Mesendoderm (in vitro differentiated cells): ENCODE measurements at regions not wholly inside any gene's neighbourhood (a gene's known extent, or its start where the extent isn't known, plus 50 kb on each side); places are given as distances from the start of the nearest gene placed in this dataset.

Experiments
- DNase-seq: peaks from one replicate; pipeline ENCODE4 v3.0.0; 2013
- H2AK5ac ChIP-seq: 2 replicates; pipeline ENCODE4 v1.6.1; 2013; ENCODE audit warnings: low read length, inconsistent platforms
- H2BK120ac ChIP-seq: 2 replicates; pipeline ENCODE4 v1.6.1; 2013; ENCODE audit warnings: low read depth, mild to moderate bottlenecking, low read length, moderate library complexity, mixed read lengths
- H2BK15ac ChIP-seq: replicated peaks from 2 replicates; pipeline ENCODE4 v1.6.1; 2013; ENCODE audit warnings: low read depth, mild to moderate bottlenecking, moderate library complexity
- H2BK5ac ChIP-seq: 2 replicates; pipeline ENCODE4 v1.6.1; 2013; ENCODE audit warnings: low read length, inconsistent platforms
- H3K18ac ChIP-seq: 2 replicates; pipeline ENCODE4 v1.6.1; 2013; ENCODE audit warnings: mild to moderate bottlenecking, low read length, mixed read lengths
- H3K23ac ChIP-seq: one replicate; pipeline ENCODE4 v1.6.1; 2013; ENCODE audit warnings: low read length
- H3K27ac ChIP-seq: 2 replicates; pipeline ENCODE4 v1.5.1; 2013; ENCODE audit warnings: low read depth, mild to moderate bottlenecking, inconsistent platforms, low read length, moderate library complexity
- H3K27me3 ChIP-seq: 2 replicates; pipeline ENCODE4 v1.6.1; 2013; ENCODE audit warnings: low read length, control low read depth, mild to moderate bottlenecking, inconsistent platforms; ENCODE audit not compliant: insufficient read depth, poor library complexity
- H3K36me3 ChIP-seq: 2 replicates; pipeline ENCODE4 v1.6.1; 2013; ENCODE audit warnings: low read length, inconsistent platforms; ENCODE audit not compliant: control insufficient read depth, insufficient read depth
- H3K4ac ChIP-seq: one replicate; pipeline ENCODE4 v1.6.1; 2013; ENCODE audit warnings: low read depth, mild to moderate bottlenecking, low read length, moderate library complexity
- H3K4me1 ChIP-seq: 2 replicates; pipeline ENCODE4 v1.6.1; 2013; ENCODE audit warnings: low read depth, low read length, inconsistent platforms; ENCODE audit not compliant: control insufficient read depth
- H3K4me2 ChIP-seq: 2 replicates; pipeline ENCODE4 v1.6.1; 2013; ENCODE audit warnings: low read length
- H3K4me3 ChIP-seq: 2 replicates; pipeline ENCODE4 v1.5.1; 2013; ENCODE audit warnings: mild to moderate bottlenecking, low read length
- H3K56ac ChIP-seq: one replicate; pipeline ENCODE4 v1.6.1; 2013; ENCODE audit warnings: low read length
- H3K79me1 ChIP-seq: 2 replicates; pipeline ENCODE4 v1.6.1; 2013; ENCODE audit warnings: low read length, inconsistent platforms
- H3K79me2 ChIP-seq: 2 replicates; pipeline ENCODE4 v1.6.1; 2013; ENCODE audit warnings: mild to moderate bottlenecking, low read length; ENCODE audit not compliant: control insufficient read depth, insufficient read depth
- H3K9ac ChIP-seq: 2 replicates; pipeline ENCODE4 v1.6.1; 2013; ENCODE audit warnings: low read length, inconsistent platforms
- H4K5ac ChIP-seq: one replicate; pipeline ENCODE4 v1.6.1; 2013; ENCODE audit warnings: low read length
- H4K8ac ChIP-seq: one replicate; pipeline ENCODE4 v1.6.1; 2013; ENCODE audit warnings: low read depth, mild to moderate bottlenecking, control low read depth, low read length, moderate library complexity
- WGBS: extraction: QIAGEN DNeasy Blood & Tissue Kit; methylation state at CpG from one replicate; pipeline ENCODE4 v1.1.7; 2013; ENCODE audit warnings: low lambda C conversion rate, missing lambda C conversion rate; ENCODE audit not compliant: insufficient coverage; ENCODE audit errors: extremely low coverage; 5-methylcytosine and 5-hydroxymethylcytosine counted together

DNA sequence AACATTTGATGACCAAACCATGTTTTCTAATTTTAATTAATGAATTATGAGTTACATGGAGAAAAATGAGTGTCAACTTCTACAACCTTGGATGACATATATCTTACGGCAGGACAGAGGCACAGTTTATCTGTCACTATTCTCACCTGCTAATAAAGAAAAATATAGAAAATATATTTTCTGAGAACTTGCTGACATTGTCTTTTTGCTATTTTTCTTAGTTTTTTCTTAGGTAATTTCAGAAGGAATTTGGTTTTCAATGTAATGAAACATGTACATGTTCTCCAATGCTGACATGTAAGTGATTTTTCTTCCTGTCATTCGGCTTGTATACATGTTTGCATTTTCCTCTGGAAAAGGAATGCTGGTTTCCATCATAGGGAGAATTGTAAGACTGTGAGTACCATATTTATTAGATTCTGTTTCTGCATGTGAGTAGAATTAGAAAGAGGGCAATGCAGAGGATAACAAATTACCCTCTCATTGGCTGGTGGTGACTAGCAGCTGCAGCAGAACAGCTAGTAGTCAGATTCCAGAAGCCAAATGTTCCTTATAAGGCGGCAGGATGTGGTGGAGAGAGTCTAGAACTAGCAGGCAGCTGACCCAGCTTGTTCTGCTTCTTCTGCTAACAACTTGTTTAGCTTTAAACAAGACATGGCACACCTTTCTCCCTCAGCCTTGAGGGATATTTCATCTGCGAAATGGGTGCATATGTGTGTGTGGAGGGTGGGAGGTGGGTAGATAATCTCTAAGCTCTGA is 132.8 kb upstream of the SPACA1 start:
- H3K23ac ChIP-seq, result no peak overlapping the region
- no peaks in the 10 kb centered on the region for H3K4me1 ChIP-seq
- no peaks in the 10 kb centered on the region for H3K79me1 ChIP-seq
- no CpG with 5 or more reads among the region's 4 CpGs for WGBS
- no peak overlapping the region for H3K9ac ChIP-seq
- no peak overlapping the region for H2BK15ac ChIP-seq
- no peak overlapping the region for H2AK5ac ChIP-seq
- H3K4ac ChIP-seq, result no peak overlapping the region
- H3K4me3 ChIP-seq, result no peak overlapping the region
- no peak overlapping the region for H2BK120ac ChIP-seq
- no peaks in the 10 kb centered on the region for H3K79me2 ChIP-seq
- H4K8ac ChIP-seq, result no peak overlapping the region
- no peaks in the 10 kb centered on the region for H3K36me3 ChIP-seq
- H3K56ac ChIP-seq, result no peak overlapping the region
- H3K27ac ChIP-seq, result no peak overlapping the region
- H2BK5ac ChIP-seq, result no peak overlapping the region
- H3K27me3 ChIP-seq, result no peaks in the 10 kb centered on the region
- no peak overlapping the region for H3K18ac ChIP-seq
- DNase-seq, result no peak
- no peak overlapping the region for H3K4me2 ChIP-seq
- H4K5ac ChIP-seq, result no peak overlapping the region

DNA sequence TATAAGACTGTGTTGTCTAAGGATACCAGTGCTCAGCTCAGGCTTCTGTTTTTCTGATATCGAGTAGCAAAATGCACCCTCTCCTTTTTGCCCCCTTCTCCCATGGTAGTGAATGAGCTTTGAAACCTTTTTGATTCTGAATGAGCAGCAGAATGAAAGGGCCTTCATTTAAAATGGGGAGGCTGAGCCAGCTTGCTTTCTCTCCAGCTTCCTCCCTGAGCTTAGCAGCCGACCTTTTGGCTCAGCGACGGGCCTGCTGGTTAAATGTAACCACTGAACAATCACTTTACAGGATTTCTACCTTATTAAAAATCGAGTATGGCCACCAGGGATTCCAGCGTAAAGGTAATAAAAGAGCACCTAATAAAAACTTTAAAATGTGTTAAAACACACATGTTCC is 133.7 kb upstream of the SPACA1 start:
- H3K23ac ChIP-seq, result no peak overlapping the region
- no peaks in the 10 kb centered on the region for H3K4me1 ChIP-seq
- no peak overlapping the region for H3K4me3 ChIP-seq
- H3K4me2 ChIP-seq, result no peak overlapping the region
- H3K9ac ChIP-seq, result no peak overlapping the region
- H2AK5ac ChIP-seq, result no peak overlapping the region
- no peak overlapping the region for H3K27ac ChIP-seq
- no CpG with 5 or more reads among the region's 6 CpGs for WGBS
- no peak overlapping the region for H4K8ac ChIP-seq
- H2BK120ac ChIP-seq, result no peak overlapping the region
- H2BK5ac ChIP-seq, result no peak overlapping the region
- H3K4ac ChIP-seq, result no peak overlapping the region
- no peak for DNase-seq
- no peak overlapping the region for H3K18ac ChIP-seq
- H3K36me3 ChIP-seq, result no peaks in the 10 kb centered on the region
- no peak overlapping the region for H4K5ac ChIP-seq
- H3K56ac ChIP-seq, result no peak overlapping the region
- no peaks in the 10 kb centered on the region for H3K27me3 ChIP-seq
- no peaks in the 10 kb centered on the region for H3K79me1 ChIP-seq
- no peak overlapping the region for H2BK15ac ChIP-seq
- no peaks in the 10 kb centered on the region for H3K79me2 ChIP-seq

DNA sequence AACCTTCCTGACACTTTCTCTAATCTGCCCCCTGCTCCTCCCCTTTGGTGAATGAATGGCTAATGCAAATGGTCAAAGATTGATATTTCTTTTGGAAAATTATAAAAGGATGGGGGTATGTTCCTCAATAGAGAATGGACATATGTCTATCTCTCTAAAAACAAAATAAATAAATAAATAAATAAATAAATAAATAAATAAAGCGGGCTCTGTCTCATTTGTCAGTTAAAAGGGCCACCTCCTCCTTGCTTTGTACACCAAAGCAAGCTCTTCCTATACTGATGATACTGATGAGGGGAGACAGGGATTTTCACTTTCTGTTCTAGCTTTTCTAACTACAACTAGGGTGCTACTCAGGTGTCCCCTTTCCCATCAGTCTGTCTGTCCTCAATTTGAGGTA is 135.5 kb upstream of the SPACA1 start:
- no peak overlapping the region for H3K4me2 ChIP-seq
- H4K5ac ChIP-seq, result no peak overlapping the region
- H3K4me3 ChIP-seq, result no peak overlapping the region
- H3K4ac ChIP-seq, result no peak overlapping the region
- no peak overlapping the region for H3K18ac ChIP-seq
- no peak overlapping the region for H2AK5ac ChIP-seq
- no peak for DNase-seq
- no peaks in the 10 kb centered on the region for H3K36me3 ChIP-seq
- no peaks in the 10 kb centered on the region for H3K79me1 ChIP-seq
- H2BK15ac ChIP-seq, result no peak overlapping the region
- no peaks in the 10 kb centered on the region for H3K4me1 ChIP-seq
- H2BK120ac ChIP-seq, result no peak overlapping the region
- H4K8ac ChIP-seq, result no peak overlapping the region
- no peaks in the 10 kb centered on the region for H3K79me2 ChIP-seq
- H3K23ac ChIP-seq, result no peak overlapping the region
- no peak overlapping the region for H3K9ac ChIP-seq
- WGBS, result no CpG with 5 or more reads among the region's 1 CpG
- H3K27ac ChIP-seq, result no peak overlapping the region
- H3K56ac ChIP-seq, result no peak overlapping the region
- H3K27me3 ChIP-seq, result no peaks in the 10 kb centered on the region
- H2BK5ac ChIP-seq, result no peak overlapping the region

DNA sequence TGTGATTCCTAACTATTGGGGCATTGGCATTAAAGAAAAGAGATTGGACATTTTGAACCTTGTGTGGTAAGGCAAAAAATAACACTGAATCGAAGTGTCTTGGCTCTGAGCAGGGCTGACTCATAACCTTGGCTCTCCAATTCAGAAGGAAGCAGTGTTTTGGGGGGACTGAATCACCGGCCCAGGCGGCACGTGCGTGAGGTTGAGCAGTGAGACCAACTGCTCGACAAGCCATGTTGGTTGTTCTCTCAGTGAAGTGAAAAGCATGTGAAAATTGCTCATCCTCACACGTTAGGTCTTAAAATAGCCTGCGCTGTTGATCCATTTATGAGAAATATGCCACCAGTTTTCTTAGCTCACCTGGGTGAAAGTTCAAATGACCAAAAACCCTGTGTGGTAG is 137.8 kb upstream of the SPACA1 start:
- no peak overlapping the region for H3K4me2 ChIP-seq
- no peak overlapping the region for H3K4ac ChIP-seq
- no peak overlapping the region for H2BK15ac ChIP-seq
- H3K79me1 ChIP-seq, result no peaks in the 10 kb centered on the region
- no peak overlapping the region for H3K4me3 ChIP-seq
- H3K36me3 ChIP-seq, result no peaks in the 10 kb centered on the region
- no peak overlapping the region for H3K18ac ChIP-seq
- no CpG with 5 or more reads among the region's 8 CpGs for WGBS
- H3K4me1 ChIP-seq, result no peaks in the 10 kb centered on the region
- H2AK5ac ChIP-seq, result no peak overlapping the region
- H3K9ac ChIP-seq, result no peak overlapping the region
- no peak overlapping the region for H4K8ac ChIP-seq
- H3K27ac ChIP-seq, result no peak overlapping the region
- no peaks in the 10 kb centered on the region for H3K27me3 ChIP-seq
- no peak overlapping the region for H4K5ac ChIP-seq
- H3K56ac ChIP-seq, result no peak overlapping the region
- no peaks in the 10 kb centered on the region for H3K79me2 ChIP-seq
- H2BK5ac ChIP-seq, result no peak overlapping the region
- H3K23ac ChIP-seq, result no peak overlapping the region
- no peak for DNase-seq
- H2BK120ac ChIP-seq, result no peak overlapping the region

DNA sequence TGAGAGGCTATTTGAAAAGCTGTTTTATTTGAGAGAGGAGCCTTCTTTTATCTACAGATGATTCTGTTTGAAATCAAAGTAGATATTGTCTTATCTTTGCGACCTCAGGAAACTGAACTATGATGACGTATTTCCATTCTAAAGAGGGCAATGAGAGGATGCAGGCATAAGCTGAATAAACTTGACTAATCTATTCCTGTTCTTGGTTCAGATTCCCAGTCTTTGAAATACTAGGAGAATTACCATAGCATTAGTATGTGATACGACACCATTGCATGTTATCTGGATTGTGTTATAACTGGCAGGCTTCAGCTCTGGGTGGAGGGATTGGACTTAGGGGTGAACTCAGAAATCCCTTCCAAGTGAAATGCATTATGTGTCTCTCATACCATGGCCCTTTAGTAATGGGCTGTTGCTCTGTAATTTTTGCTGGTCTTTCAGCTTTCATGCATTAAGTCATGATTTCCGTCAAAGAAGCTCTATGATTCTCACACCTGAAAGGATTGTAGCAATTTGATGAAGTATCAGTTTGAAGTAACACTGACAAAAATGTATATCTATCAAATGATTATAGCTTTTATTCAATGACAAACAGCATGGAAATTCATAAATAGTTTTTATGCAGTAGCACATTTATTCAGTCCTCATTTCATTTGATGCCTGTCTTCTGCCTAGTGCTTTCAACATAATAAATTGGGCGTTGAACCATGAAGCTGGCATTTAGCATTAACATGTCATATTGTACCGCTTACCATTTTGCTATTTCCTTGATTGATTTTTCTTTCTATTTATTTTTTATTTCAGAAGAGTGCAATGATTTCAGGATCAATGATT is 138.4 kb upstream of the SPACA1 start:
- Histone ChIP-seq H3K56ac (no peak overlapping the region), H2BK120ac (no peak overlapping the region), H4K5ac (no peak overlapping the region), H2AK5ac (no peak overlapping the region), H3K27ac (no peak overlapping the region), H3K36me3 (no peaks in the 10 kb centered on the region), H3K18ac (no peak overlapping the region), H3K79me1 (no peaks in the 10 kb centered on the region), H2BK15ac (no peak overlapping the region), H4K8ac (no peak overlapping the region), H3K23ac (no peak overlapping the region), H3K4me3 (no peak overlapping the region), H3K27me3 (no peaks in the 10 kb centered on the region), H3K4ac (no peak overlapping the region), H3K4me2 (no peak overlapping the region), H2BK5ac (no peak overlapping the region), H3K79me2 (no peaks in the 10 kb centered on the region), H3K9ac (no peak overlapping the region), H3K4me1 (no peaks in the 10 kb centered on the region)
- no CpG with 5 or more reads among the region's 6 CpGs for WGBS
- DNase-seq, result no peak
